Esophagus muscularis mucosa (tissue), 4 donors: ENCODE measurements at regions not wholly inside any gene's neighbourhood (a gene's known extent, or its start where the extent isn't known, plus 50 kb on each side); places are given as distances from the start of the nearest gene placed in this dataset.

Experiments used
- DNase-seq: peaks from one replicate; pipeline ENCODE4 v3.0.0-alpha.2; 2017; ENCODE audit errors: extremely low spot score
- H3K27ac ChIP-seq, 4 donors: fragments of 200-600 bp; sonication (generic); replicated peaks in 1 of 4; 1 replicate in 3 of 4; 2 replicates in 1 of 4; pipeline ENCODE4 v1.5.1; 2016 to 2019; ENCODE audit warnings: mild to moderate bottlenecking in 1 of 4
- H3K27me3 ChIP-seq, 4 donors: fragments of 200-600 bp; sonication (generic); one replicate each; pipeline versions ENCODE4 v1.5.1 to v1.6.0; 2016 to 2019
- H3K36me3 ChIP-seq, 4 donors: fragments of 200-600 bp; sonication (generic); one replicate each; pipeline ENCODE4 v1.5.1; 2016 to 2019
- H3K4me1 ChIP-seq, 4 donors: fragments of 200-600 bp; sonication (generic); one replicate each; pipeline ENCODE4 v1.5.1; 2016 to 2019
- H3K4me3 ChIP-seq, 4 donors: fragments of 200-600 bp; sonication (generic); 1 replicate in 2 of 4; 2 replicates in 2 of 4; pipeline ENCODE4 v1.5.1; 2016 to 2019; ENCODE audit warnings: mild to moderate bottlenecking in 4 of 4, moderate library complexity in 1 of 4
- H3K9me3 ChIP-seq, 4 donors: fragments of 200-600 bp; sonication (generic); 1 replicate in 3 of 4; 2 replicates in 1 of 4; pipeline ENCODE4 v1.5.1; 2016 to 2019
- EP300 ChIP-seq: sonication (generic); formaldehyde crosslinking; IDR thresholded peaks from one replicate; pipeline ENCODE4 v1.6.1; 2017; ENCODE audit warnings: antibody characterized with exemption
- POLR2A ChIP-seq: fragments of 450-650 bp; IDR thresholded peaks from one replicate; pipeline ENCODE4 v1.6.1; 2017; ENCODE audit warnings: antibody characterized with exemption, moderate library complexity, mild to moderate bottlenecking, low read depth
- POLR2AphosphoS5 ChIP-seq, 2 donors: sonication (generic); formaldehyde crosslinking; IDR thresholded peaks; one replicate each; pipeline ENCODE4 v1.6.1; 2017; ENCODE audit warnings: antibody characterized with exemption in 2 of 2
- WGBS: methylation state at CpG from one replicate; pipeline ENCODE4 v1.1.5; 2018; 5-methylcytosine and 5-hydroxymethylcytosine counted together
- intact Hi-C: fragments of 100-400 bp; cut with DNase I; formaldehyde crosslinking; loops from one replicate; pipeline ENCODE4 v1.15.1; 2023
- TF ChIP-seq, protein P1 (sequence below), 3 experiments: fragments of 200-600 bp in 2 of 3; fragments of 450-650 bp in 1 of 3; sonication (generic) in 2 of 3; IDR thresholded peaks; one replicate each; pipeline ENCODE4 v1.5.1; 2017 to 2019; ENCODE audit warnings: antibody characterized with exemption in 3 of 3, mild to moderate bottlenecking in 2 of 3, moderate library complexity in 1 of 3

GRCh38 chr4:3818371-3818770 lies 52.2 kb downstream of the ADRA2C start:
- intact Hi-C loops, result no loop called here
- 81% methylated on average over 4 of the region's 4 CpGs for WGBS
- peaks cover 0 to 32% (median 0%) of the 10 kb centered on the region in 4 donors for H3K27me3 ChIP-seq
- no peaks in the 10 kb centered on the region for H3K4me1 ChIP-seq
- TF ChIP-seq POLR2A, result no peak
- no peak for TF ChIP-seq EP300
- no peak for TF ChIP-seq POLR2AphosphoS5 (IDR thresholded peaks at IDR 0.05)
- TF ChIP-seq, protein P1, sequence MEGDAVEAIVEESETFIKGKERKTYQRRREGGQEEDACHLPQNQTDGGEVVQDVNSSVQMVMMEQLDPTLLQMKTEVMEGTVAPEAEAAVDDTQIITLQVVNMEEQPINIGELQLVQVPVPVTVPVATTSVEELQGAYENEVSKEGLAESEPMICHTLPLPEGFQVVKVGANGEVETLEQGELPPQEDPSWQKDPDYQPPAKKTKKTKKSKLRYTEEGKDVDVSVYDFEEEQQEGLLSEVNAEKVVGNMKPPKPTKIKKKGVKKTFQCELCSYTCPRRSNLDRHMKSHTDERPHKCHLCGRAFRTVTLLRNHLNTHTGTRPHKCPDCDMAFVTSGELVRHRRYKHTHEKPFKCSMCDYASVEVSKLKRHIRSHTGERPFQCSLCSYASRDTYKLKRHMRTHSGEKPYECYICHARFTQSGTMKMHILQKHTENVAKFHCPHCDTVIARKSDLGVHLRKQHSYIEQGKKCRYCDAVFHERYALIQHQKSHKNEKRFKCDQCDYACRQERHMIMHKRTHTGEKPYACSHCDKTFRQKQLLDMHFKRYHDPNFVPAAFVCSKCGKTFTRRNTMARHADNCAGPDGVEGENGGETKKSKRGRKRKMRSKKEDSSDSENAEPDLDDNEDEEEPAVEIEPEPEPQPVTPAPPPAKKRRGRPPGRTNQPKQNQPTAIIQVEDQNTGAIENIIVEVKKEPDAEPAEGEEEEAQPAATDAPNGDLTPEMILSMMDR (IDR thresholded peaks at IDR 0.05), result no peak
- H3K4me3 ChIP-seq, result no peak overlapping the region
- no peak for DNase-seq
- peaks cover 0 to 6% (median 2%) of the 10 kb centered on the region in 4 donors for H3K9me3 ChIP-seq
- no peaks in the 10 kb centered on the region for H3K36me3 ChIP-seq
- no peak overlapping the region for H3K27ac ChIP-seq

GRCh38 chr4:3819210-3819919 lies 53.2 kb downstream of the ADRA2C start:
- 81% methylated on average over 8 of the region's 17 CpGs for WGBS
- Histone ChIP-seq H3K27ac (no peak overlapping the region), H3K27me3 (peaks cover 0 to 32% (median 0%) of the 10 kb centered on the region in 4 donors), H3K4me1 (no peaks in the 10 kb centered on the region), H3K36me3 (no peaks in the 10 kb centered on the region), H3K9me3 (peaks cover 0 to 6% (median 2%) of the 10 kb centered on the region in 4 donors), H3K4me3 (no peak overlapping the region)
- TF ChIP-seq POLR2A (no peak), EP300 (no peak), POLR2AphosphoS5 (IDR thresholded peaks at IDR 0.05) (no peak)
- TF ChIP-seq, protein P1 (IDR thresholded peaks at IDR 0.05), result no peak
- intact Hi-C loops, result no loop called here
- DNase-seq, result no peak

- Histone ChIP-seq H3K36me3 (no peaks in the 10 kb centered on the region), H3K4me1 (no peaks in the 10 kb centered on the region), H3K27me3 (peaks cover 0 to 32% (median 0%) of the 10 kb centered on the region in 4 donors), H3K9me3 (peaks cover 0 to 6% (median 2%) of the 10 kb centered on the region in 4 donors), H3K27ac (no peak overlapping the region), H3K4me3 (no peak overlapping the region)
- WGBS, result 81% methylated on average over 12 of the region's 14 CpGs
- DNase-seq, result no peak
- TF ChIP-seq EP300, result no peak
- TF ChIP-seq, protein P1 (IDR thresholded peaks at IDR 0.05), result no peak
- no peak for TF ChIP-seq POLR2AphosphoS5 (IDR thresholded peaks at IDR 0.05)
- no peak for TF ChIP-seq POLR2A
- intact Hi-C loops, result no loop called here
Observed at GRCh38 chr4:3820016-3820805, 54.0 kb downstream of the ADRA2C start.

DNA sequence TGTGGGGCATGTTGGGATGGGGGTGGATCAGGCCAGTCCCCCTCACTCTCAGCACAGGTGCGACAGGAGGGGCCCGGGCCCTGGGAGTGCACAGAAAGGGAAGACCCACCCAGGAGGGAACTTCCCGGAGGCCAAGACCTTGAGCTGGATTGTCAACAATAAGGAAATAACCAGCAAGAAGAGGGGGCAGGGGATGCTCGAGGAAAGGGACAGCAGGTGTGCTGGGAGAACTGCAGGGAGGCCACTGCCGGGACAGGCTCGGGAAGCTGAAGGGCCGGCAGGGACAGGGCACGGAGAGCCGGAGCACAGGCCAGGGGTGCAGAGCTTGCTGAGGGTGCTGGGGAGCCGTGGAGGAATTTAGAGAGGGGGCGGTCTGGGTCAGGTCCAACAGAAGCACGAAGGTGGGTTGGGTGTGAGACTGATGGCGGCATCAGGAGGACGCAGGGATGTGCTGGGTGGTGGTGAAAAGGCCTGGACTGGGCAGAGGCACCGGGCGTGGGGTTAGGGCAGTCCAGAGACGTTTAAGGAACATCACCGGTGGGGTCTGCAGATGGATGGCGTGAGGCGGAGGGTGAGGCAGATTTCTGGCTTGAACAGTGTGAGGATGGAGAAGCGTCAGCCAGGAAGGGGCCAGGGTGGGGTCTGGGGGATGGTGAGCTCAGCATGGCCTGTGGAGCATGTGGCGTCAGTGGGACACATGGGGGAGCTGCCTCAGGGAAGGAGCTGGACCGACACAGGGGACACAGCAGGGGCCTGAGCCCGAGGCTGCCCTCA lies 54.8 kb downstream of the ADRA2C start:
- intact Hi-C loops, result no loop called here
- Histone ChIP-seq H3K27me3 (peaks cover 0 to 32% (median 0%) of the 10 kb centered on the region in 4 donors), H3K4me3 (no peak overlapping the region), H3K9me3 (peaks cover 0 to 6% (median 2%) of the 10 kb centered on the region in 4 donors), H3K4me1 (no peaks in the 10 kb centered on the region), H3K36me3 (no peaks in the 10 kb centered on the region), H3K27ac (no peak overlapping the region)
- TF ChIP-seq, protein P1 (IDR thresholded peaks at IDR 0.05), result no peak
- TF ChIP-seq POLR2AphosphoS5 (IDR thresholded peaks at IDR 0.05) (no peak), EP300 (no peak), POLR2A (no peak)
- WGBS, result 77% methylated on average over 24 of the region's 24 CpGs
- no peak for DNase-seq
